GM12891 (cell line): ENCODE measurements at regions not wholly inside any gene's neighbourhood (a gene's known extent, or its start where the extent isn't known, plus 50 kb on each side); places are given as distances from the start of the nearest gene placed in this dataset.

Experiments
- POLR2A ChIP-seq: IDR thresholded peaks from 2 replicates; pipeline ENCODE4 v1.6.1; 2011; ENCODE audit warnings: low read depth, low read length, control low read depth
- POLR2AphosphoS5 ChIP-seq: IDR thresholded peaks from 2 replicates; pipeline ENCODE4 v1.6.1; 2011; ENCODE audit warnings: low read depth, low read length, control low read depth

- TF ChIP-seq POLR2A (no peak), POLR2AphosphoS5 (no peak)
These were observed 495.1 kb downstream of the RPS24 start for GRCh38 chr10:78528749-78529204.
